NCI-H1092 treated with DMSO at 0.1 percent for 48 hours (cell line): ENCODE measurements at regions not wholly inside any gene's neighbourhood (a gene's known extent, or its start where the extent isn't known, plus 50 kb on each side); places are given as distances from the start of the nearest gene placed in this dataset.
A peak's percentile ranks its signal among the peaks of the same experiment; 100 is the strongest.

Experiments
- DNase-seq: peaks from one replicate; lab custom pipeline; 2025; lab: John Stamatoyannopoulos, UW

- no peak for DNase-seq
Observed at GRCh38 chr14:89660166-89660565, 243.1 kb upstream of the FOXN3 start.

GRCh38 chr14:89658977-89659670, 242.1 kb upstream of the FOXN3 start:
- DNase-seq, result no peak

- no peak for DNase-seq
Observed at GRCh38 chr14:89657014-89657413, 240.0 kb upstream of the FOXN3 start.

GRCh38 chr14:89654998-89655397, 238.0 kb upstream of the FOXN3 start:
- peak; percentile 47 for DNase-seq

GRCh38 chr14:89652352-89652751, 235.3 kb upstream of the FOXN3 start:
- no peak for DNase-seq

GRCh38 chr14:89651805-89652204, 234.8 kb upstream of the FOXN3 start:
- no peak for DNase-seq

- no peak for DNase-seq
Observed at GRCh38 chr14:89650077-89650978, 233.3 kb upstream of the FOXN3 start.

GRCh38 chr14:89649451-89650075, 232.5 kb upstream of the FOXN3 start:
- DNase-seq, result no peak

- DNase-seq, result no peak
Observed at GRCh38 chr14:89648924-89649323, 231.9 kb upstream of the FOXN3 start.

- no peak for DNase-seq
Observed at GRCh38 chr14:89648510-89648909, 231.5 kb upstream of the FOXN3 start.

- DNase-seq, result no peak
Observed at GRCh38 chr14:89646971-89647370, 229.9 kb upstream of the FOXN3 start.

- DNase-seq, result no peak
Observed at GRCh38 chr14:89644641-89645040, 227.6 kb upstream of the FOXN3 start.

- DNase-seq, result peak; percentile 70
Observed at GRCh38 chr14:89641495-89642175, 224.6 kb upstream of the FOXN3 start.

- no peak for DNase-seq
Observed at GRCh38 chr14:89640141-89640540, 223.1 kb upstream of the FOXN3 start.

GRCh38 chr14:89639687-89640086, 222.7 kb upstream of the FOXN3 start:
- DNase-seq, result no peak

- no peak for DNase-seq
Observed at GRCh38 chr14:89638891-89639290, 221.9 kb upstream of the FOXN3 start.

GRCh38 chr14:89637581-89637980, 220.5 kb upstream of the FOXN3 start:
- no peak for DNase-seq

GRCh38 chr14:89635615-89636014, 218.6 kb upstream of the FOXN3 start:
- DNase-seq, result no peak

- DNase-seq, result no peak
Observed at GRCh38 chr14:89634037-89634436, 217.0 kb upstream of the FOXN3 start.

GRCh38 chr14:89630101-89630829, 213.2 kb upstream of the FOXN3 start:
- no peak for DNase-seq

- no peak for DNase-seq
Observed at GRCh38 chr14:89629383-89629782, 212.3 kb upstream of the FOXN3 start.

- DNase-seq, result no peak
Observed at GRCh38 chr14:89628521-89628920, 211.5 kb upstream of the FOXN3 start.
